Hepatocyte (in vitro differentiated cells): ENCODE measurements at regions not wholly inside any gene's neighbourhood (a gene's known extent, or its start where the extent isn't known, plus 50 kb on each side); places are given as distances from the start of the nearest gene placed in this dataset.

Experiments
- DNase-seq: peaks from one replicate; pipeline ENCODE4 v3.0.0-alpha.2; 2016; ENCODE audit warnings: low spot score
- H2AFZ ChIP-seq: fragments of 200-600 bp; sonication (generic); 2 replicates; pipeline ENCODE4 v1.6.0; 2016; ENCODE audit warnings: antibody characterized with exemption, mild to moderate bottlenecking
- H3K27ac ChIP-seq: fragments of 200-600 bp; sonication (generic); 2 replicates; pipeline ENCODE4 v1.5.1; 2016; ENCODE audit warnings: mild to moderate bottlenecking
- H3K27me3 ChIP-seq: fragments of 200-600 bp; sonication (generic); 2 replicates; pipeline ENCODE4 v1.6.1; 2016
- H3K36me3 ChIP-seq: fragments of 200-600 bp; sonication (generic); replicated peaks from 2 replicates; pipeline ENCODE4 v1.5.1; 2016; ENCODE audit warnings: low read depth; ENCODE audit not compliant: insufficient read depth
- H3K4me1 ChIP-seq: fragments of 200-600 bp; sonication (generic); 2 replicates; pipeline ENCODE4 v1.5.1; 2016; ENCODE audit warnings: mild to moderate bottlenecking, moderate library complexity; ENCODE audit not compliant: insufficient read depth
- H3K4me2 ChIP-seq: fragments of 200-600 bp; sonication (generic); 2 replicates; pipeline ENCODE4 v1.6.0; 2016
- H3K4me3 ChIP-seq: fragments of 200-600 bp; sonication (generic); 2 replicates; pipeline ENCODE4 v1.5.1; 2016; ENCODE audit warnings: mild to moderate bottlenecking
- H3K79me2 ChIP-seq: fragments of 200-600 bp; sonication (generic); 2 replicates; pipeline ENCODE4 v1.6.0; 2017; ENCODE audit warnings: mild to moderate bottlenecking
- H3K9me2 ChIP-seq: fragments of 200-600 bp; sonication (generic); replicated peaks from 2 replicates; pipeline ENCODE4 v1.6.0; 2017; ENCODE audit warnings: mild to moderate bottlenecking; ENCODE audit not compliant: insufficient read depth
- H3K9me3 ChIP-seq: fragments of 200-600 bp; sonication (generic); 2 replicates; pipeline ENCODE4 v1.5.1; 2016; ENCODE audit warnings: low read depth, mild to moderate bottlenecking
- H4K20me1 ChIP-seq: fragments of 200-600 bp; sonication (generic); 2 replicates; pipeline ENCODE4 v1.6.0; 2016; ENCODE audit warnings: mild to moderate bottlenecking; ENCODE audit not compliant: insufficient read depth, poor library complexity, severe bottlenecking
- CTCF ChIP-seq: fragments of 200-600 bp; sonication (generic); IDR thresholded peaks from 2 replicates; pipeline ENCODE4 v1.5.1; 2016; ENCODE audit warnings: antibody characterized with exemption, mild to moderate bottlenecking; ENCODE audit not compliant: poor library complexity
- EZH2 ChIP-seq: fragments of 200-600 bp; sonication (generic); IDR thresholded peaks from 2 replicates; pipeline ENCODE4 v1.6.1; 2016; ENCODE audit warnings: antibody characterized with exemption, mild to moderate bottlenecking, borderline replicate concordance
- EZH2phosphoT487 ChIP-seq: fragments of 200-600 bp; sonication (generic); IDR thresholded peaks from one replicate; pipeline ENCODE4 v1.6.1; 2018; ENCODE audit warnings: antibody characterized with exemption, mild to moderate bottlenecking, low read depth, moderate library complexity; ENCODE audit not compliant: unreplicated experiment, severe bottlenecking
- WGBS: methylation state at CpG from one replicate; pipeline ENCODE4 v1.1.6; 2016; ENCODE audit warnings: low lambda C conversion rate; ENCODE audit errors: missing lambda C conversion rate; 5-methylcytosine and 5-hydroxymethylcytosine counted together

GRCh38 chr15:35626571-35627318 lies 80.8 kb upstream of the DPH6 start:
- Histone ChIP-seq H3K4me2 (no peak overlapping the region), H2AFZ (no peak overlapping the region)
- TF ChIP-seq CTCF = no peak
- TF ChIP-seq EZH2 = no peak
- no peak for TF ChIP-seq EZH2phosphoT487

GRCh38 chr15:35627696-35628095 lies 81.7 kb upstream of the DPH6 start:
- no peaks in the 10 kb centered on the region for H3K9me3 ChIP-seq
- no peak overlapping the region for H2AFZ ChIP-seq
- no peaks in the 10 kb centered on the region for H3K27me3 ChIP-seq
- no peaks in the 10 kb centered on the region for H3K9me2 ChIP-seq
- no peaks in the 10 kb centered on the region for H3K4me1 ChIP-seq
- no peaks in the 10 kb centered on the region for H3K36me3 ChIP-seq
- no peak overlapping the region for H3K4me2 ChIP-seq
- WGBS = 82% methylated on average over 2 of the region's 2 CpGs
- H3K79me2 ChIP-seq = no peaks in the 10 kb centered on the region
- no peak for TF ChIP-seq CTCF
- TF ChIP-seq EZH2phosphoT487 = no peak
- no peak for TF ChIP-seq EZH2
- H3K27ac ChIP-seq = no peak overlapping the region
- no peaks in the 10 kb centered on the region for H4K20me1 ChIP-seq
- no peak overlapping the region for H3K4me3 ChIP-seq
- DNase-seq = no peak

More at GRCh38 chr15:35626571-35627318, 80.8 kb upstream of the DPH6 start:
- WGBS = 29% methylated on average over 7 of the region's 7 CpGs
- no peak for DNase-seq
- H3K4me3 ChIP-seq = no peak overlapping the region
- no peak overlapping the region for H3K27ac ChIP-seq
- no peaks in the 10 kb centered on the region for H3K27me3 ChIP-seq
- no peaks in the 10 kb centered on the region for H3K9me2 ChIP-seq
- H3K4me1 ChIP-seq = no peaks in the 10 kb centered on the region
- no peaks in the 10 kb centered on the region for H3K9me3 ChIP-seq
- no peaks in the 10 kb centered on the region for H3K36me3 ChIP-seq
- H3K79me2 ChIP-seq = no peaks in the 10 kb centered on the region
- H4K20me1 ChIP-seq = no peaks in the 10 kb centered on the region

GRCh38 chr15:35629766-35630165 lies 83.8 kb upstream of the DPH6 start:
- Histone ChIP-seq H3K27me3 (no peaks in the 10 kb centered on the region), H3K4me3 (no peak overlapping the region), H3K27ac (no peak overlapping the region), H3K9me2 (no peaks in the 10 kb centered on the region), H2AFZ (no peak overlapping the region), H4K20me1 (no peaks in the 10 kb centered on the region), H3K79me2 (no peaks in the 10 kb centered on the region), H3K4me1 (no peaks in the 10 kb centered on the region), H3K4me2 (no peak overlapping the region), H3K36me3 (no peaks in the 10 kb centered on the region), H3K9me3 (no peaks in the 10 kb centered on the region)
- no peak for DNase-seq
- TF ChIP-seq EZH2 (no peak), EZH2phosphoT487 (no peak), CTCF (no peak)
- WGBS = 83% methylated on average over 3 of the region's 3 CpGs
